Sigmoid colon (tissue), 4 donors: ENCODE measurements at regions not wholly inside any gene's neighbourhood (a gene's known extent, or its start where the extent isn't known, plus 50 kb on each side); places are given as distances from the start of the nearest gene placed in this dataset.

Source experiments
- CTCF ChIP-seq, 4 experiments: fragments of 450-650 bp in 3 of 4; fragments of 200-600 bp in 1 of 4; IDR thresholded peaks; one replicate each; pipeline ENCODE4 v1.5.1; 2016 to 2019; ENCODE audit warnings: antibody characterized with exemption in 4 of 4, mild to moderate bottlenecking in 3 of 4, moderate library complexity in 2 of 4
- EP300 ChIP-seq, 4 donors: sonication (generic); formaldehyde crosslinking; IDR thresholded peaks; one replicate each; pipeline ENCODE4 v1.6.1; 2017; ENCODE audit warnings: antibody characterized with exemption in 4 of 4
- POLR2A ChIP-seq, 2 donors: fragments of 450-650 bp; IDR thresholded peaks; one replicate each; pipeline ENCODE4 v1.6.1; 2016; ENCODE audit warnings: antibody characterized with exemption in 2 of 2, mild to moderate bottlenecking in 2 of 2, moderate library complexity in 2 of 2
- POLR2AphosphoS5 ChIP-seq, 4 donors: sonication (generic); formaldehyde crosslinking; IDR thresholded peaks; one replicate each; pipeline ENCODE4 v1.6.1; 2017; ENCODE audit warnings: antibody characterized with exemption in 4 of 4

GRCh38 chr1:222995620-222996309, 147.3 kb downstream of the TLR5 start:
- no peak for TF ChIP-seq POLR2A (IDR thresholded peaks at IDR 0.05)
- TF ChIP-seq CTCF (IDR thresholded peaks at IDR 0.05): no peak
- no peak for TF ChIP-seq POLR2AphosphoS5 (IDR thresholded peaks at IDR 0.05)
- no peak for TF ChIP-seq EP300 (IDR thresholded peaks at IDR 0.05)
